HG03469 (cell line): ENCODE measurements at regions not wholly inside any gene's neighbourhood (a gene's known extent, or its start where the extent isn't known, plus 50 kb on each side); places are given as distances from the start of the nearest gene placed in this dataset.

Experiments
- ATAC-seq: cut with Tn5 transposase; IDR thresholded peaks from one replicate; pipeline ENCODE4 v1.9.1; 2021; ENCODE audit warnings: mild to moderate bottlenecking, moderate library complexity, moderate number of reproducible peaks; ENCODE audit not compliant: unreplicated experiment

- no peak for ATAC-seq
These were observed 107.0 kb downstream of the VEGFA start for GRCh38 chr6:43877036-43877435.

GRCh38 chr6:43876602-43877001, 106.6 kb downstream of the VEGFA start:
- no peak for ATAC-seq

GRCh38 chr6:43875849-43876572, 106.0 kb downstream of the VEGFA start:
- no peak for ATAC-seq

GRCh38 chr6:43874814-43875590, 105.0 kb downstream of the VEGFA start:
- ATAC-seq = no peak

DNA sequence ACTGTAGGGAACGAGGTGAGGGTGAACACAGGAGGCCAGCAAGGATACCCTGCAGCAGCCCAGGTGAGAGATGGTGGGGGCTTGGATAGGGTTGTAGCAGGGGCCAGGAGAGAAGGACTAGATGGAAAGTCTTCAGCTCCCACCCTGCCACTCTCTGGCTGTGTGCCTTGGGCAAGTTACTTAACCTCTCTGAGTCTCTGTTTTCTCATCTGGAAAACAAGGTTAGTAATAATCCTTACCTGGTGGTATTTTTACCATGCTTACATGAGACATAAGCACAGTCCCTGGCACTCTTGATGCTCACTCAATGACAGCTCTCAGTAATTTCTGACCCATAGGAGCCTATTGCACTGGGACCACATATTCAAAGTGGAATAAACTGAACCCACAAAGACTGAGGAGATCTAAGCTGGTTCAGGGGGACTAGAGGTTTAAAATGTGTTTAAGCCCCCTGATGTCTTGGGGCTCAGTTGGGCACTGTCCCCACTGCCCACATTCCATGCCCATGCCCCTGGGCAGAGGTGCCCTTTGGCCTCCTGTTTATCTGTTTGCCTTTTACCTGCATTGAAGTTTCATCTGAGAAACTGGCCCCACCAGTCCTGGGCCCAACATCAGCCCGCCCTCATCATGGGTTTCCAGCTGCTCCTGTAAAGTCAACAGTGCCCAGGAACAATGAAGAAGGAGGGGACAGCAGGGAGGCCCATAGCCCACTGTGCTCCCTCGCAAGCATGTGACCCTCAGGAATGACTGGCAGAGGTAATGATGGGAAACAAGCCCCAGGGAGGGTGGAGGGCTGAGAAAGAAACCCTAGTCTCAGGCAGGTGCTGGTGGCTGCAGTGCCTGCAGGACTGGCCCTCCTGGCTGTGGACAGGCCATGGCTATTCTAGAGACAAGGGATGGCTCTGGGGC, 104.0 kb downstream of the VEGFA start:
- ATAC-seq = no peak

GRCh38 chr6:43871933-43872332, 101.9 kb downstream of the VEGFA start:
- no peak for ATAC-seq

DNA sequence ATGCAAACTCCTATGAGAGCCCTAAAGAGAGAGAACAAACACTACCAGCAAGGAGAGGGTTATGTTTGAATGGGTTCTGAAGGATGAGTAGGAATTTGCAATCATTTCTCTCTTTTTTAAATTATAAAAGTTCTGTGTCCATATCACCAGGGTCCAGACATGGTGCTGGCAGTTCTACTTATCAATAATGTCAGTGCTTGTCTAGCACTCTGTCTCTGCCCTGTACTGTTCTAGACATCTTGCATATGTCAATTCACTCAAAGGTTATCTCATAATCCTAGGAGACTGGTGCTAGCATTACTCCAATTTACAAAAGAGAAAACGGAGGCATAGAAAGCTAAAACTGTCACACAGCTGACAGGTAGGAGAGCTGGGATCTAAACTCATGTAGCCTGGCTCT, 101.3 kb downstream of the VEGFA start:
- no peak for ATAC-seq

GRCh38 chr6:43870660-43871061, 100.7 kb downstream of the VEGFA start:
- ATAC-seq = no peak

DNA sequence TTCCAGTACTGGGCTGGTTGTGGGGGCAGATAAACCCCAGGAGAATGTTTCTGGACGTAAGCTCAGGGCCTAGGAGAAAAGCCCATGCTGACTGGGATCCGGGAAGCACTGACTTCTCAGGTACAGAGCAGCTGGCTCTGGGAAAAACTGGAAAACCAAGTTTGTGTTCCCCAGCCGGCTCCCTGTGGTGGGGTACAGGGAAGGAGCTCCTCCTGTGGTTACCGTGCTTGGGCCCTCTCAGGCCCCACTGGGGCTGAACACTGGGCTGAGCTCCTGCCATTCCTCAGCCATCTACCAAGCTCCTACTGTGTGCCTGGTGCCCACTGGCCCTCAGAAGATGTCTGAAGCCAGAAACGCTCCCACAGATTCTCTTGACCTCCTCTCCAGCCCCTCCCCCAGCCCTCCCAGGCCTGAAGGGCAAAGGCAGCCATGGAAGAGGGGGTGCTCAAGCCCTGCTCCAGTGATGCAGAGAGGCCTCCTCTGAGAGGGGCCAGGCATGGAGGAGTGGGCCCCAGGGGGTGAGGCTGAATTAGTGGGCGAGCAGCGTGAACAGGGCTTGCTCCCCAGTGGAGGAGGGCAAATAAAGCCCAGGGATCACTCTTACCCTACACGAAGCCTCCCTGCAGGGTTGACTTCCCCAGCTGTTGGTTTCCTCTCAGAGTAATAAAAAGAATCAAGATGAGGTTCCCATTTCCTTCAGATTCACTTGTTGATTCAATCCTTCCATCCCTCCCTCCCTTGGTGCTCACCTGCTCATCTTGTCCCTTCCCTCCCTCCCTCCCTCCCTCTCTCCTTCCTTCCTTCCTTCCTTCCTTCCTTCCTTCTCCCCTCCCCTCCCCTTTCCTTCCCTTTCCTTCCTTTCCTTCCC, 100.0 kb downstream of the VEGFA start:
- no peak for ATAC-seq

DNA sequence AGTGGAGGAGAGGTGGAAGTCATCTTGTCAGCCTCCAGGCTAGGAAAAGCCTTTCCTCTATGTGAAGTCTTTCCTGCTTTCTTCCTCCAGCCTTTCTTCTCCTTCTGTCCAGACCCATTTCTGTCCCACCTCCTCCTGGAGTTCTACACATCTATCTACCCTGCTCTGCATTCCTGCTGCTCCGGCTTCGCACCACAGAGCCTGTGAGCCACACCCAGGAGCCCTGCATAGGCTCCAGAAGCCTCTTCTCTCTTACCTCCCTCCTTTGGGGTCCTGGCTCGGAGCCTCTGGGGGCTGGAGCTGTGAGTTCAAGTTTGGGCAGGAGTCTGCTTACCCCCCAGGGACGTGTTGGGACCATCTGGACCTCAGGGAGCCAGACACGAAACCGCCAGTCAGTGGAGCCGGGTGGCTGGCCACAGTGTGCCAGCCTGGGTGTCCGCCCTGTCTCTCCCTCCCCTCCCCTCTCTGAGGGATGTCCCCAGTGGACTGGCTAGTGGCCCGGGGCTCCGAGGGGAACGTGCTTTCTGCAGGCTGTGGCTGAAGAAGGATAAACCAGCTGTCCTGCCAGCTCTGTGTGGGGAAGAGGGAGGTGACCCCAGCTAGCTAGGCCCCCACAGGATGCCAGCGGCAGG, 99.2 kb downstream of the VEGFA start:
- ATAC-seq = no peak

- no peak for ATAC-seq
These were observed 98.5 kb downstream of the VEGFA start for GRCh38 chr6:43868467-43868866.

GRCh38 chr6:43867996-43868395, 98.0 kb downstream of the VEGFA start:
- no peak for ATAC-seq

GRCh38 chr6:43867246-43867645, 97.2 kb downstream of the VEGFA start:
- ATAC-seq = no peak

DNA sequence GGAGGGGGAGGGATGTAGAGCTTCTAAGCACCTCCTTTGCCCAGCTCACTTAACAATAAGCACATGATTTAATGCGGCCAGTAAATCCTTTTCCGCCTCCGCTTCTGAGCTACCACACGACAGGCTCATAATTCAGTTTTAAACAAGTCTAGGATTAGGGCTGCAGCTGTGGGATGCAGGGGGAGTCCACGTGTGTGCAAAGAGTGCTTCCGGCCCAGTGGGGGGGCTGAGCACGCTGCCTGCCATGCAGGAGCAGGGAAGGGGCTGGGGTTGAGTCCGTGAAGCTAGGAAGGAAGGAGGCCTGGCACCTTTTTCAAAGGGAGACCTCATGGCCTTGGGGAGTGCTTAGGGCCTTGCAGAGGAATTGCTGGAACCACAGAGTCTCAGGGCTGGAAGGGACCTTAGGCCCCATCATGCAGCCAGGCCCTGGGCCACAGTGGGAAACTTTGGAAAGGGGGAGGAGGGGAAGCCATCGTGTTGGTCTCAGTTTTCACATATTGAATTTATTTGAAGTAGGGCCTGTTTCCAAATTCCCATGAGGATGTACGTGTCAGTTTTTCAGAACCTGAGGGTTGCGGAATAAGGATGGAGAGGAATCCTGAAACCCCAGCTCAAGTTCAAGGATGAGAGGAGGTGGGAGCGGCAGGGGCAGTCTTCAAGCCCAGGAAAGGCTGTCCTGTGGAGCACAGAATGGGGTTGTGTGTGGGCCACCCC, 96.1 kb downstream of the VEGFA start:
- no peak for ATAC-seq

GRCh38 chr6:43865086-43865485, 95.1 kb downstream of the VEGFA start:
- ATAC-seq = no peak

DNA sequence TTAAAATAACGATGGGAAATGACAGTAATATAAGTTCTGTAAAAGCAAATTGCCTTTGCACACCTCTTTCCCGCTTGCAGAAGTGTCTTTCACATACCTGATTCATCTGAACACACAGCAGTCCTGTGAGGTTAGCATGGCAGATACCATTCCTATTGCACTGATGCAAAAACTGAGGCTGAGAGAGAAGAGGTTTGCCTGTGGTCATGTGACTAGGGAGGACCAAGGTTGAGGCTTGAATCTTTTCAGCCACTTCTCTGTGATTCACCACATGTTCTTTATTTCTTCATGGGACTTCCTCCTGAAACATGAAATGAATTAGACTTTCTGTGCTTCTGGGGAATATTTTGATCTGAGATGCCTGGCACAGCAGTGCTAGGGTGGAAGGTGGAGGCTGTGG, 92.9 kb downstream of the VEGFA start:
- ATAC-seq = no peak

DNA sequence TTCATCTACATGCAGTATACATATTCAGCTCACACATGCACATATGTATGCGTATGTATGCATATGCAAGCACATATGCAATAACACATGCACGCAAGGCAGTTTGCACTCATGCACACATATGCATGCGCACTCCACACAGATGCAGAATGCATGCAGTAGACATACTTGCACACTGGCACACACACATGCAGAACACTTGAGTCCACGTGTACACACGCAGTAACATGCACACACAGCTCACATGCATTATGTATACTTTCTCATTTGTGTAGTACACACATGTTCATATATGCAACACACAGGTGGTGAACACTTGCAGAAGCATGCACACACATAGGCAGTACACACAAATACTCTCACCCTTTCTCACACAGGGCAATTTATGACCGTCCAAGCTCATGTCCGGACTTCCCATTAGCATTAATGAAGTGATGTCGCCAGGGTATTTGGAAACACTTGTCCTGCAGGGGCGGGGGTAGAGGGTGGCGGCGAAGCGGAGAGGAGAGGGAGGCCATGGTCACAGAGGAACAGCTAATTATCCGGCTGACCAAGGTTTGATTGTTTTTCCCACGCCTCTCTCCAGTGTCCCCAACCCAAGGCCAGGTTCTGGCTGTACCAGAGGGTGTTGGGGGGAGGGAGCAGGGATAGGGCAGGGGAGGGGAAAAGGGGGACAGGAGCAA, 91.3 kb downstream of the VEGFA start:
- no peak for ATAC-seq

DNA sequence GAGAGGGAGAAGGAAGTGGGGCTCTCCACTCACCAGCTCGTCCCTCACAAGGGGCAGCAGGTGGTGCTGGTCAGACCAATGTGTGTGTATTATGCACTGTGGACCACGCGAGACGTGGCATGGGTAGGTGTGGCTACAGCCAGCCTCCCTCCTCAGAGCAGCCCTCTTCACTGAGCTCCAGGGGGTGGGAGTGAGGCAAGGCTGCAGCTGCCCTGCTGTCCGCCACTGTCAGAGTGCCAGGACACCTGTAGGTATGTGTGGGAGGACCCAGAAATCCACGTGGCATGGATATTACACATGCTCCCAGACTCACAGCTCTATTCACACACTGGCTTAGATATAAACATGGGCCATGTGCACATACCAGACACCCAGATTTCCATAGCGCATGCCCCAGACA, 90.3 kb downstream of the VEGFA start:
- no peak for ATAC-seq

DNA sequence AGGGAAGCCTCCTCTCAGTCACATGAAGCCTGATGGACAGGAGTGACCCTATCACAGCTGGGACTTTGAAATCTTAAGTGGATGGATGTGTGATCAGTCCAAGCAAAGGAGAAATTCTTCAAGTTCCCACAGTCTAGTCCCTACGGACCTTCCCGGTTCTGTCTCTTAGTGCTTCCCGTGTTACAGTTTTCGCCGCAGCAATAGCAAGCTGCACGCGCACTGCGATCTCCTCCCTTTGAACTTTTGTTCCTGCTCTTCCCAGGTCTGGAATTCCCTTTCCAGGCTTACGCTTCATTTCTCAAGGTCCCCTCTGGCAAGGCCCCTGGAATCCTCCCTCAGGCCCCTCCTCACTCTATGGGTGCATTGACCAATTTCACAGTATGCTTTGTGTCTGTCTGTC, 89.2 kb downstream of the VEGFA start:
- no peak for ATAC-seq
